Smooth muscle cell (in vitro differentiated cells): ENCODE measurements at regions not wholly inside any gene's neighbourhood (a gene's known extent, or its start where the extent isn't known, plus 50 kb on each side); places are given as distances from the start of the nearest gene placed in this dataset.

Experiments
- DNase-seq: peaks from one replicate; lab custom pipeline; 2025; ENCODE audit not compliant: unreplicated experiment; lab: John Stamatoyannopoulos, UW
- H2AFZ ChIP-seq: fragments of 200-600 bp; sonication (generic); 2 replicates; pipeline ENCODE4 v1.6.0; 2016; ENCODE audit warnings: antibody characterized with exemption, low read depth, mild to moderate bottlenecking
- H3F3A ChIP-seq: fragments of 200-600 bp; sonication (generic); 2 replicates; pipeline ENCODE4 v1.6.0; 2017; ENCODE audit warnings: antibody characterized with exemption, low read depth
- H3K27ac ChIP-seq: fragments of 200-600 bp; sonication (generic); 2 replicates; pipeline ENCODE4 v1.5.1; 2016; ENCODE audit warnings: low read depth, mild to moderate bottlenecking
- H3K27me3 ChIP-seq: fragments of 200-600 bp; sonication (generic); 2 replicates; pipeline ENCODE4 v1.6.1; 2016; ENCODE audit warnings: low read depth, mild to moderate bottlenecking
- H3K36me3 ChIP-seq: fragments of 200-600 bp; sonication (generic); 2 replicates; pipeline ENCODE4 v1.5.1; 2016; ENCODE audit warnings: low read depth
- H3K4me1 ChIP-seq: fragments of 200-600 bp; sonication (generic); 2 replicates; pipeline ENCODE4 v1.5.1; 2016; ENCODE audit warnings: low read depth
- H3K4me2 ChIP-seq: fragments of 200-600 bp; sonication (generic); 2 replicates; pipeline ENCODE4 v1.6.0; 2016; ENCODE audit warnings: mild to moderate bottlenecking
- H3K4me3 ChIP-seq: fragments of 200-600 bp; sonication (generic); 2 replicates; pipeline ENCODE4 v1.5.1; 2016; ENCODE audit warnings: mild to moderate bottlenecking
- H3K79me2 ChIP-seq: fragments of 200-600 bp; sonication (generic); 2 replicates; pipeline ENCODE4 v1.6.0; 2016; ENCODE audit warnings: low read depth, mild to moderate bottlenecking
- H3K9ac ChIP-seq: fragments of 200-600 bp; sonication (generic); 2 replicates; pipeline ENCODE4 v1.6.0; 2016; ENCODE audit warnings: low read depth
- H3K9me3 ChIP-seq: fragments of 200-600 bp; sonication (generic); replicated peaks from 2 replicates; pipeline ENCODE4 v1.5.1; 2016; ENCODE audit warnings: low read depth
- H4K20me1 ChIP-seq: fragments of 200-600 bp; sonication (generic); 2 replicates; pipeline ENCODE4 v1.6.0; 2016; ENCODE audit warnings: low read depth
- WGBS: methylation state at CpG from one replicate; pipeline ENCODE4 v1.1.7; 2016; ENCODE audit warnings: low lambda C conversion rate; 5-methylcytosine and 5-hydroxymethylcytosine counted together
- TF ChIP-seq, protein P1 (sequence below): fragments of 200-600 bp; sonication (generic); IDR thresholded peaks from 2 replicates; pipeline ENCODE4 v1.5.1; 2017; ENCODE audit warnings: borderline replicate concordance, mild to moderate bottlenecking, antibody characterized with exemption; ENCODE audit not compliant: insufficient read depth, poor library complexity, severe bottlenecking

DNA sequence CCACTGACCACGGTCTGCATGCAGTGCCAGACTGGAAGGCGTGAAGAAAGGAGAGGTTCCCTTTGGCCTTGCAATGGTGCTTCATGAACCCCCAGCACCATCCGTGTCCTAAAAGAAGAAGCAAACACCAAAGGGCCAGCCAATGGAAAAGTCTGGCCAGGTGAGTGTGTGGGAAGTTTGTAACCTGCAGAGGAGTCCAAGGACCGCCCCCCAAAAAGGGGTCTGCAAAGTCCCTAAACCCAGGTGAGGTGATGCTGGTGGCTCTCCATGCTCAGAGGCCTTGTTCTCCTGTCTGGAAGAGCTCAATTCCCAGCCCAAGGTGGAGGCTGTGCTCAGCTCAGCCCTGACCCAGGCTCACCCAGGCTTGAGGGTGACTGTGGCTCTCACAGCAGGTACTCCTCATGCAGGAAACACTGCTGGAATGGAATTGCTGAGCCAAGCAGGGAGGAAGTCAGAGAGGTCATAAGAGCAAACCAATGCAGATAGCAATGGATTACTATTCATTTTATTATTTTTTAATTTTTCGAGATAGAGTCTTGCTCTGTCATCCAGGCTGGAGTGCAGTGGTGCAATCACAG, 52.4 kb upstream of the NANOS1 start:
- H3K4me1 ChIP-seq, result peaks cover 3% of the 10 kb centered on the region
- H3K27ac ChIP-seq, result no peak overlapping the region
- H2AFZ ChIP-seq, result no peak overlapping the region
- no peaks in the 10 kb centered on the region for H4K20me1 ChIP-seq
- no peaks in the 10 kb centered on the region for H3F3A ChIP-seq
- no peak overlapping the region for H3K4me3 ChIP-seq
- peaks cover 4% of the 10 kb centered on the region for H3K9me3 ChIP-seq
- H3K4me2 ChIP-seq, result no peak overlapping the region
- no peak for DNase-seq
- H3K27me3 ChIP-seq, result no peaks in the 10 kb centered on the region
- no peaks in the 10 kb centered on the region for H3K36me3 ChIP-seq
- no peak overlapping the region for H3K9ac ChIP-seq
- no peaks in the 10 kb centered on the region for H3K79me2 ChIP-seq
- 93% methylated on average over 5 of the region's 5 CpGs for WGBS
- TF ChIP-seq, protein P1, sequence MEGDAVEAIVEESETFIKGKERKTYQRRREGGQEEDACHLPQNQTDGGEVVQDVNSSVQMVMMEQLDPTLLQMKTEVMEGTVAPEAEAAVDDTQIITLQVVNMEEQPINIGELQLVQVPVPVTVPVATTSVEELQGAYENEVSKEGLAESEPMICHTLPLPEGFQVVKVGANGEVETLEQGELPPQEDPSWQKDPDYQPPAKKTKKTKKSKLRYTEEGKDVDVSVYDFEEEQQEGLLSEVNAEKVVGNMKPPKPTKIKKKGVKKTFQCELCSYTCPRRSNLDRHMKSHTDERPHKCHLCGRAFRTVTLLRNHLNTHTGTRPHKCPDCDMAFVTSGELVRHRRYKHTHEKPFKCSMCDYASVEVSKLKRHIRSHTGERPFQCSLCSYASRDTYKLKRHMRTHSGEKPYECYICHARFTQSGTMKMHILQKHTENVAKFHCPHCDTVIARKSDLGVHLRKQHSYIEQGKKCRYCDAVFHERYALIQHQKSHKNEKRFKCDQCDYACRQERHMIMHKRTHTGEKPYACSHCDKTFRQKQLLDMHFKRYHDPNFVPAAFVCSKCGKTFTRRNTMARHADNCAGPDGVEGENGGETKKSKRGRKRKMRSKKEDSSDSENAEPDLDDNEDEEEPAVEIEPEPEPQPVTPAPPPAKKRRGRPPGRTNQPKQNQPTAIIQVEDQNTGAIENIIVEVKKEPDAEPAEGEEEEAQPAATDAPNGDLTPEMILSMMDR, result no peak

DNA sequence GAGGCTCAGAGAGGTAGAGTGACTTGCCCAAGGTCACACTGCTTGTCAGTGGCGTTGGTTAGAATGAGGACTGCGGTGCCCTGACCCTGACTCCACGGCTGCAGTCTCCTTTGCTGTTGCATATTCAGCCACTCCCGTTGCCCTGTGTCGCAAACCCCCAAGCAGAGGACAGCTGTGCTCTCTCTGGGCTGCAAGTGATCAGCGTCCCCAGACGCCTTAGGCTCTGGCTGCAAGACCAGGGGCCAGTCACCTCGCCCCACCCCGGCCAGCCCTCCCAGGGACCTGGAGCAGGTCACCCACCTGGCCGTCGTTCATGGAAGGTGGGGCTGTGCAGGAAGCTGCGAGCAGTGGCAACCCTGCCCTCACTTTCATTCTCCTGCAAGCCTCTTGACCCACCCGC, 51.7 kb upstream of the NANOS1 start:
- no peaks in the 10 kb centered on the region for H3K79me2 ChIP-seq
- H3K36me3 ChIP-seq, result no peaks in the 10 kb centered on the region
- 82% methylated on average over 13 of the region's 13 CpGs for WGBS
- H3K27ac ChIP-seq, result no peak overlapping the region
- H3K9ac ChIP-seq, result no peak overlapping the region
- no peaks in the 10 kb centered on the region for H3F3A ChIP-seq
- DNase-seq, result no peak
- no peaks in the 10 kb centered on the region for H3K27me3 ChIP-seq
- no peak overlapping the region for H3K4me2 ChIP-seq
- no peak overlapping the region for H2AFZ ChIP-seq
- TF ChIP-seq, protein P1, result no peak
- no peak overlapping the region for H3K4me3 ChIP-seq
- peaks cover 4% of the 10 kb centered on the region for H3K9me3 ChIP-seq
- H4K20me1 ChIP-seq, result no peaks in the 10 kb centered on the region
- peaks cover 4% of the 10 kb centered on the region for H3K4me1 ChIP-seq

DNA sequence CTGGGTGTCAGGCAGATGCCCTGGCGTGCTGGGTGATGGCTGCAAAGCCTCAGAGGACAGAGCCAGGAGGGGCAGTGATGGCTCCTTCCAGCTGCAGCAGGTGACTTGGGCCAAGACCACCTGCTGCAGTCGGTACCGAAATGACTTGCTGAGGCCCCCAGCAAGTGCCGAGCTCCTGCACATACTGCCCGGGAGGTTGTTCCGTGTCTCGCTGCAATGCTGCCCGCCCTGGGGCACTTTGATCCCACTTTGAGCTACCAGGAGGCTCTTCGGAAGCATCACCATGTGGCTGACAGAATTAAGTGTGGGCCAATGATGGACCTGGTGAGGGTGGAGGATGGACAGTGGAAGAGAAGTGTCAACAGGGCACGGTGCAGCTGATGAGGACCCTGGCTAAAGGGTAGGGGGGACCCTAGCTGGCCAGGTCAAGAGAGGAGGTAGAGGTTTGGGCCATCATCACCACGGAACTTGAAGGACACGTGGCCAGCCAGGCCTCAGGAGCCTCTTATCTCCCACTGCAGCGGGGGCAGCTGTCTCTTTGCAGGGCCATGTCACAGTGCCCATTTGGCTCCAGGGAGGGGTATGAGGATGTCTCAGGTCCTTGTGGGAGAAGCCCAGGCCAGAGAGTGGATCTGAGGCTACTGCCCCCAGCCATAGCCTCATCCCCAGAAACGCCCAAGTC, 51.1 kb upstream of the NANOS1 start:
- no peak overlapping the region for H3K27ac ChIP-seq
- no peaks in the 10 kb centered on the region for H3K79me2 ChIP-seq
- H3K4me1 ChIP-seq, result peaks cover 4% of the 10 kb centered on the region
- 88% methylated on average over 14 of the region's 14 CpGs for WGBS
- H4K20me1 ChIP-seq, result no peaks in the 10 kb centered on the region
- no peaks in the 10 kb centered on the region for H3K27me3 ChIP-seq
- no peak overlapping the region for H3K4me3 ChIP-seq
- H3K9ac ChIP-seq, result no peak overlapping the region
- H3K9me3 ChIP-seq, result peaks cover 3% of the 10 kb centered on the region
- no peaks in the 10 kb centered on the region for H3F3A ChIP-seq
- no peak for DNase-seq
- H3K4me2 ChIP-seq, result no peak overlapping the region
- TF ChIP-seq, protein P1, result no peak
- H3K36me3 ChIP-seq, result no peaks in the 10 kb centered on the region
- no peak overlapping the region for H2AFZ ChIP-seq

DNA sequence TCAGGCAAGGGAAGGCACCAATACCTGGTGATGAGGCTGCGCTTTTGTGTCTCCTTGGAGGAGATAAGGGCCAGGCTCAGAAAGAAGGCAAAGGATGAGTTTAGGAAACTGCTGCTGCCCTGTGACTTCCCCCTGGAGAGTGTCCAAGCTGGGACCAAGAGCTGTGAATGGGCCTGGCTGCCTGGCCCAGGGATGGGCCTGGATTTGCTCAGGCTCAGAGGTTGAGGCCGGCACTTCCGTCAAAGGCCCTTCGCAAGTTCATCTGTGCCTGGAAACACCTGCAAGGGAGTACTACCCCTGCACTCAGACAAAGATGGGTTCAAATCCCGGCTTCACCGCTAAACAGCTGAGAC, 50.5 kb upstream of the NANOS1 start:
- H3K79me2 ChIP-seq, result no peaks in the 10 kb centered on the region
- H3K27me3 ChIP-seq, result no peaks in the 10 kb centered on the region
- H3F3A ChIP-seq, result no peaks in the 10 kb centered on the region
- H3K9ac ChIP-seq, result no peak overlapping the region
- TF ChIP-seq, protein P1, result no peak
- WGBS, result 98% methylated on average over 6 of the region's 6 CpGs
- H2AFZ ChIP-seq, result no peak overlapping the region
- H4K20me1 ChIP-seq, result no peaks in the 10 kb centered on the region
- H3K36me3 ChIP-seq, result no peaks in the 10 kb centered on the region
- no peak for DNase-seq
- no peak overlapping the region for H3K4me3 ChIP-seq
- H3K27ac ChIP-seq, result no peak overlapping the region
- H3K9me3 ChIP-seq, result no peaks in the 10 kb centered on the region
- no peak overlapping the region for H3K4me2 ChIP-seq
- peaks cover 4% of the 10 kb centered on the region for H3K4me1 ChIP-seq
